Esophagus muscularis mucosa (tissue), 4 donors: ENCODE measurements at regions not wholly inside any gene's neighbourhood (a gene's known extent, or its start where the extent isn't known, plus 50 kb on each side); places are given as distances from the start of the nearest gene placed in this dataset.

Experiments
- DNase-seq: peaks from one replicate; pipeline ENCODE4 v3.0.0-alpha.2; 2017; ENCODE audit errors: extremely low spot score
- H3K27ac ChIP-seq, 4 donors: fragments of 200-600 bp; sonication (generic); replicated peaks in 1 of 4; 1 replicate in 3 of 4; 2 replicates in 1 of 4; pipeline ENCODE4 v1.5.1; 2016 to 2019; ENCODE audit warnings: mild to moderate bottlenecking in 1 of 4
- H3K27me3 ChIP-seq, 4 donors: fragments of 200-600 bp; sonication (generic); one replicate each; pipeline versions ENCODE4 v1.5.1 to v1.6.0; 2016 to 2019
- H3K36me3 ChIP-seq, 4 donors: fragments of 200-600 bp; sonication (generic); one replicate each; pipeline ENCODE4 v1.5.1; 2016 to 2019
- H3K4me1 ChIP-seq, 4 donors: fragments of 200-600 bp; sonication (generic); one replicate each; pipeline ENCODE4 v1.5.1; 2016 to 2019
- H3K4me3 ChIP-seq, 4 donors: fragments of 200-600 bp; sonication (generic); 1 replicate in 2 of 4; 2 replicates in 2 of 4; pipeline ENCODE4 v1.5.1; 2016 to 2019; ENCODE audit warnings: mild to moderate bottlenecking in 4 of 4, moderate library complexity in 1 of 4
- H3K9me3 ChIP-seq, 4 donors: fragments of 200-600 bp; sonication (generic); 1 replicate in 3 of 4; 2 replicates in 1 of 4; pipeline ENCODE4 v1.5.1; 2016 to 2019
- CTCF ChIP-seq, 3 experiments: fragments of 200-600 bp in 2 of 3; fragments of 450-650 bp in 1 of 3; sonication (generic) in 2 of 3; IDR thresholded peaks; one replicate each; pipeline ENCODE4 v1.5.1; 2017 to 2019; ENCODE audit warnings: antibody characterized with exemption in 3 of 3, mild to moderate bottlenecking in 2 of 3, moderate library complexity in 1 of 3
- EP300 ChIP-seq: sonication (generic); formaldehyde crosslinking; IDR thresholded peaks from one replicate; pipeline ENCODE4 v1.6.1; 2017; ENCODE audit warnings: antibody characterized with exemption
- POLR2A ChIP-seq: fragments of 450-650 bp; IDR thresholded peaks from one replicate; pipeline ENCODE4 v1.6.1; 2017; ENCODE audit warnings: antibody characterized with exemption, moderate library complexity, mild to moderate bottlenecking, low read depth
- POLR2AphosphoS5 ChIP-seq, 2 donors: sonication (generic); formaldehyde crosslinking; IDR thresholded peaks; one replicate each; pipeline ENCODE4 v1.6.1; 2017; ENCODE audit warnings: antibody characterized with exemption in 2 of 2
- WGBS: methylation state at CpG from one replicate; pipeline ENCODE4 v1.1.5; 2018; 5-methylcytosine and 5-hydroxymethylcytosine counted together
- intact Hi-C: fragments of 100-400 bp; cut with DNase I; formaldehyde crosslinking; loops from one replicate; pipeline ENCODE4 v1.15.1; 2023

GRCh38 chr2:156017341-156017885 lies 315.1 kb downstream of the NR4A2 start:
- intact Hi-C loops = no loop called here
- 57% methylated on average over 1 of the region's 1 CpG for whole genome bisulfite sequencing
- no peaks in the 10 kb centered on the region for H3K4me1 ChIP-seq
- no peaks in the 10 kb centered on the region for H3K9me3 ChIP-seq
- no peaks in the 10 kb centered on the region for H3K27me3 ChIP-seq
- no peaks in the 10 kb centered on the region for H3K36me3 ChIP-seq
- H3K27ac ChIP-seq = no peak overlapping the region
- H3K4me3 ChIP-seq = no peak overlapping the region
- TF ChIP-seq POLR2AphosphoS5 (IDR thresholded peaks at IDR 0.05) (no peak), EP300 (no peak), CTCF (IDR thresholded peaks at IDR 0.05) (no peak), POLR2A (no peak)
- no peak for DNase-seq

GRCh38 chr2:156009293-156009692 lies 323.2 kb downstream of the NR4A2 start:
- no peaks in the 10 kb centered on the region for H3K36me3 ChIP-seq
- no peak overlapping the region for H3K4me3 ChIP-seq
- no peaks in the 10 kb centered on the region for H3K4me1 ChIP-seq
- 80% methylated on average over 2 of the region's 2 CpGs for WGBS
- no peak for TF ChIP-seq EP300
- TF ChIP-seq CTCF (IDR thresholded peaks at IDR 0.05) = no peak
- TF ChIP-seq POLR2AphosphoS5 (IDR thresholded peaks at IDR 0.05) = no peak
- TF ChIP-seq POLR2A = no peak
- no peaks in the 10 kb centered on the region for H3K27me3 ChIP-seq
- no peak for DNase-seq
- peaks cover 0 to 12% (median 0%) of the 10 kb centered on the region in 4 donors for H3K9me3 ChIP-seq
- intact Hi-C loops = no loop called here
- no peak overlapping the region for H3K27ac ChIP-seq

- Histone ChIP-seq H3K9me3 (peaks cover 0 to 12% (median 0%) of the 10 kb centered on the region in 4 donors), H3K4me3 (no peak overlapping the region), H3K36me3 (no peaks in the 10 kb centered on the region), H3K4me1 (no peaks in the 10 kb centered on the region), H3K27ac (no peak overlapping the region), H3K27me3 (no peaks in the 10 kb centered on the region)
- no peak for DNase-seq
- TF ChIP-seq POLR2A = no peak
- no peak for TF ChIP-seq EP300
- no peak for TF ChIP-seq CTCF (IDR thresholded peaks at IDR 0.05)
- TF ChIP-seq POLR2AphosphoS5 (IDR thresholded peaks at IDR 0.05) = no peak
- 69% methylated on average over 5 of the region's 17 CpGs for WGBS
- intact Hi-C loops = no loop called here
These were observed 325.6 kb downstream of the NR4A2 start for GRCh38 chr2:156006721-156007618.

GRCh38 chr2:156005999-156006712 lies 326.4 kb downstream of the NR4A2 start:
- H3K27ac ChIP-seq = no peak overlapping the region
- H3K36me3 ChIP-seq = no peaks in the 10 kb centered on the region
- TF ChIP-seq POLR2AphosphoS5 (IDR thresholded peaks at IDR 0.05) (no peak), EP300 (no peak), POLR2A (no peak), CTCF (IDR thresholded peaks at IDR 0.05) (no peak)
- intact Hi-C loops = no loop called here
- no peaks in the 10 kb centered on the region for H3K27me3 ChIP-seq
- no peak for DNase-seq
- 100% methylated on average over 2 of the region's 3 CpGs for WGBS
- peaks cover 0 to 5% (median 0%) of the 10 kb centered on the region in 4 donors for H3K9me3 ChIP-seq
- no peak overlapping the region for H3K4me3 ChIP-seq
- H3K4me1 ChIP-seq = no peaks in the 10 kb centered on the region
